ENCODE measurements at regions not wholly inside any gene's neighbourhood (a gene's known extent, or its start where the extent isn't known, plus 50 kb on each side); places are given as distances from the start of the nearest gene placed in this dataset.

GRCh38 chr1:226806988-226807387, 63.4 kb upstream of the PSEN2 start:
- peak; percentile 91 for DNase-seq (ENCODE audit: low read depth)
- H3K4me3 ChIP-seq (ENCODE audit: low read length): no peak overlapping the region
- no peak for TF ChIP-seq CTCF (IDR thresholded peaks at IDR 0.05; ENCODE audit: insufficient read depth, low read depth, low read length, missing control alignments)

GRCh38 chr1:226804907-226805759, 65.3 kb upstream of the PSEN2 start:
- no peak for DNase-seq (ENCODE audit: low read depth)
- no peak overlapping the region for H3K4me3 ChIP-seq (ENCODE audit: low read length)
- TF ChIP-seq CTCF (IDR thresholded peaks at IDR 0.05; ENCODE audit: insufficient read depth, low read depth, low read length, missing control alignments): no peak

DNA sequence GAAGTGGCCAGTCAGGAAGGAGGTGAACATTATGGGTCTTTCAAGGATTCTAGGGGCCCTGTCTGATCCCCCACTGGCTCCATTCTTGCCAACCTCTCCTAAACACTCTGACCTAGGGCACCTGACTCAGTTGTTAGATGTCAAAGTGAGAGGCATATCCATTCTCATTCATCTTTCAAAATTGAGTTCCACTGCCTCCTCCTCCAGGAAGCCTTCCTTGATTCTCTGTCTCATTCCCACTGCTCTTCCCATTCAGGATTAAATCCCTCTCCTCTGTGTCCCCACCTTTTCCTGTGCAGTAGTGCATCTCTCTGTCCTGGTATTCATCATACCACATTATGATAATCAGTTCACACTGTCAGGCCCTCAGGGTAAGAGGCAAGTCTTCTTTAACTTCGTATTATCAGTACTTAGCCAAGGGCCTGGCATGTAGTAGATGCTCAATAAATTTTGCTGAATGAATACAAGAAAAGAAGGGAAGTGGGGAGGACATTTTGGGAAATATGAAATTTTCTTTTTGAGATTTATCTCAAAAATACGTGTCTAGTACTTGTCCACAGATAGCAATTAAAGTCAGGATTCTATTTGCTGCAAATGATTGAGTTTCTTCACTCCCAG, 61.8 kb upstream of the ITPKB start:
- TF ChIP-seq CTCF (IDR thresholded peaks at IDR 0.05; ENCODE audit: insufficient read depth, low read depth, low read length, missing control alignments): no peak
- no peak overlapping the region for H3K4me3 ChIP-seq (ENCODE audit: low read length)
- no peak for DNase-seq (ENCODE audit: low read depth)

GRCh38 chr1:226799634-226800281, 60.7 kb upstream of the ITPKB start:
- DNase-seq (ENCODE audit: low read depth): no peak
- H3K4me3 ChIP-seq (ENCODE audit: low read length): no peak overlapping the region
- no peak for TF ChIP-seq CTCF (IDR thresholded peaks at IDR 0.05; ENCODE audit: insufficient read depth, low read depth, low read length, missing control alignments)

DNA sequence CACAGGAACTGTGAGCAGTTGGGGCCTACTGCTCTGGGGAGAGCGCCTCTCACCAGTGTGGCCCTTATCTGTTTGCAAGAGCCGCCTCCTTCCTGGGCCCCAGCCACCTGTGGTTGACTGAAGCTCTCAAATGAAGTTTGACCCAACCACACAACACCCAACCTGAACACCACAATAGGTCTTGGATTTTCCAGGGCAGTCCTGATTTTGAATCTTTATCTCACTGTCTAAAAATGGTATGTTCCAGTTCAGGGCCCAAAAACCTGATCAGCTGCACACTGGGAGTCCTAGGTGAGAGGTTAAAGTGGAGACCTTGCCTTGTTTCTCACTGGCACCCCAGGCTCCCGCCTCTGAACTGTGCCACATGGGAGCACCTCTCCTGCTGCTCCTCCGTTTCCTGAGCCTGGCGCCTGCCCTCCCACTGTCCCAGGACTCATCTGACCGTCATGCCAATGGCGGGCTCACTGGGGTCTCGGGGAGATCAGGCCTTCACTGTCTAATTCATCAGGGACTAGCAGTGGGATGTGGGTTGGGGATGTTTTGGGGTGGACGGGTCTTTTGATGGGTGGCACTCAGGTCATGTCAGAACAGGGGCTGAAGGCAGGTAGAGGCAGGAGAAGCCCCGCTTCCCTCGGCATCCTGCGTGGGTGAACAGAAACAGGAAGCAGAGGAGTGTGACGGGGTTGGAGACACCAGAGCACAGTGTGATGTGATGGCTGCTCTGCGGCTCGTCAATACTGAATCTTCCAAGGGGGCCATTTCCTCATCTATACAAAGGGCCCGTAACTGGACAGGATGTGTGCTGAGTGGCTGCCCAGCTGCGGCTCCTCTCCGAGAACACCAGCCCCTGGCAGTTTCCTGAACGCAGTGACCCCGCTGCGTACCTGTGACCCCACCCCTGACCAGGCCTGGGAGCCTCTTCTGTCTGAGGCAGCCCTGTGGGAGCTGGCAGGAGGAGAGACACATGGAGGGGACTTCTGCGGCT, 59.6 kb upstream of the ITPKB start:
- no peak for TF ChIP-seq CTCF (IDR thresholded peaks at IDR 0.05; ENCODE audit: insufficient read depth, low read depth, low read length, missing control alignments)
- no peak for DNase-seq (ENCODE audit: low read depth)
- H3K4me3 ChIP-seq (ENCODE audit: low read length): no peak overlapping the region

DNA sequence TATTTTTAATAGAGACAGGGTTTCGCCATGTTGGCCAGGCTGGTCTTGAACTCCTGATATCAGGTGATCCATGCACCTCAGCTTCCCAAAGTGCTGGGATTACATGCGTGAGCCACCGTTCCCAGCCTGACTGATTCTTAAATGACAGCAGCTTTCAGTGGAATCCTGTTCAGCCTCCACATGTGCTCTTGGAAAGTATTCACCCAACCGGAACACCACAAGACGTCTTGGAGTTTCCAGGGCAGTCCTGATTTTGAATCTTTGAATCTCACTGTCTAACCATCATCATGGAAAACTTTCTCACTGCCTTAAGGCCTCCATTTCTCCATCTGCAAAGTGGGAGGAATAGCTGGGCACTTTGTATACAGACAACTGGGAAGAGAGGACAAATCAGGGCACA, 58.1 kb upstream of the ITPKB start:
- H3K4me3 ChIP-seq (ENCODE audit: low read length): no peak overlapping the region
- no peak for DNase-seq (ENCODE audit: low read depth)
- TF ChIP-seq CTCF (IDR thresholded peaks at IDR 0.05; ENCODE audit: insufficient read depth, low read depth, low read length, missing control alignments): no peak

All from epithelial cell of esophagus (primary cell).